ENCODE measurements at regions not wholly inside any gene's neighbourhood (a gene's known extent, or its start where the extent isn't known, plus 50 kb on each side); places are given as distances from the start of the nearest gene placed in this dataset.
"Not testable (repeated sequence)": the region's sequence is repeated elsewhere in the genome, so short reads cannot be mapped to it uniquely, and the experiment has no call there.

DNA sequence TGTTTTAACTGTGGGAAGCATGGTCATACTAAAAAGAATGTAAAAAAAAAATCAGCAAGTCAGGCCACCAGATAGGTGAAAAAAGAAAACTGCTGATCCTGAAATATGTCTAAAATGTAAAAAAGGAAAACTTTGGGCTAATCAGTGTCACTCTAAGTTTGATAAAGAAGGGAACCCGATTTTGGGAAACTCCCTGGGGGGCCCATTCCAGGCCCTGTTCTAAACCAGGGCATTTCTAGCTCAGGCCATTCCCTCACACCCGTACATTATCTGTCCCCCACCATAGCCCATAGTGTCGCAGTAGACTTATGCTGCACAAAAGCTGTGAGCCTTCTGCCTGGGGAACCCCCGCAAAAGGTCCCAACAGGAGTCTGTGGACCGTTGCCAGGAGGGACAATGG lies 1219.1 kb upstream of the TPTE start:
- peak in 1 of 3 donors; percentile 12 for DNase-seq
- H3K9me3 ChIP-seq (ENCODE audit: control insufficient read depth, low read length); H3K27ac ChIP-seq (ENCODE audit: low read length); intact Hi-C loops (cut with DNase I); ATAC-seq; H3K27me3 ChIP-seq (ENCODE audit: control insufficient read depth, insufficient read depth); H3K4me1 ChIP-seq (ENCODE audit: control insufficient read depth, insufficient read depth, low read length); H3K4me3 ChIP-seq (ENCODE audit: low read length): not testable (repeated sequence)
- WGBS, result 51% methylated on average over 5 of the region's 5 CpGs

Measured in right cardiac atrium (tissue), 5 donors.